ENCODE measurements at regions not wholly inside any gene's neighbourhood (a gene's known extent, or its start where the extent isn't known, plus 50 kb on each side); places are given as distances from the start of the nearest gene placed in this dataset.

DNA sequence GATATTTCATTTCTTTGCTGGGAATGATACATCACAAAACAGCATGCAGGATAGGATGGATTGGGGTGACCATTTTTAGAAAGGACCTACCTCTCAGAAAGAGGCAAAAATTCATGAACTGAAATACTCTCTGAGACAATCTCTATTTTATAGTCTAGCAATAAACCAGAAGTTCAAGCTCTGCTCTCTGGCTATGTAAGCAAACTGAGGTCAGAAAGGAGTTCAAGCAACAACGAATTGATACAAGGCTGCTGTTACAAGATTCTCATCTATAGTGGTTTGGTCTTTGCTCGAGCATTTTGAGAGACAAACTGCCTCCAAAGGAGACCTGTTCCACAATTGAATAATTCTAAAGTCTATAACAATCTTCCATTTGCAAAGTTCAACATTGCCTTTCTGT is 84.7 kb upstream of the GOLGA8J start:
- Histone ChIP-seq H3K9me3 (ENCODE audit: severe bottlenecking) (no peaks in the 10 kb centered on the region), H3K27me3 (ENCODE audit: insufficient read depth, poor library complexity, severe bottlenecking) (no peaks in the 10 kb centered on the region), H3K27ac (ENCODE audit: poor library complexity, severe bottlenecking) (no peak overlapping the region), H3K36me3 (ENCODE audit: low read depth) (no peaks in the 10 kb centered on the region), H3K4me3 (ENCODE audit: severe bottlenecking) (no peak overlapping the region), H3K4me1 (ENCODE audit: insufficient read depth, poor library complexity, severe bottlenecking) (no peaks in the 10 kb centered on the region)
- DNase-seq (ENCODE audit: low spot score) (no peak), ATAC-seq (ENCODE audit: low read depth) (no peak)
- TF ChIP-seq, protein P1, sequence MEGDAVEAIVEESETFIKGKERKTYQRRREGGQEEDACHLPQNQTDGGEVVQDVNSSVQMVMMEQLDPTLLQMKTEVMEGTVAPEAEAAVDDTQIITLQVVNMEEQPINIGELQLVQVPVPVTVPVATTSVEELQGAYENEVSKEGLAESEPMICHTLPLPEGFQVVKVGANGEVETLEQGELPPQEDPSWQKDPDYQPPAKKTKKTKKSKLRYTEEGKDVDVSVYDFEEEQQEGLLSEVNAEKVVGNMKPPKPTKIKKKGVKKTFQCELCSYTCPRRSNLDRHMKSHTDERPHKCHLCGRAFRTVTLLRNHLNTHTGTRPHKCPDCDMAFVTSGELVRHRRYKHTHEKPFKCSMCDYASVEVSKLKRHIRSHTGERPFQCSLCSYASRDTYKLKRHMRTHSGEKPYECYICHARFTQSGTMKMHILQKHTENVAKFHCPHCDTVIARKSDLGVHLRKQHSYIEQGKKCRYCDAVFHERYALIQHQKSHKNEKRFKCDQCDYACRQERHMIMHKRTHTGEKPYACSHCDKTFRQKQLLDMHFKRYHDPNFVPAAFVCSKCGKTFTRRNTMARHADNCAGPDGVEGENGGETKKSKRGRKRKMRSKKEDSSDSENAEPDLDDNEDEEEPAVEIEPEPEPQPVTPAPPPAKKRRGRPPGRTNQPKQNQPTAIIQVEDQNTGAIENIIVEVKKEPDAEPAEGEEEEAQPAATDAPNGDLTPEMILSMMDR (IDR thresholded peaks at IDR 0.05; ENCODE audit: poor library complexity, severe bottlenecking): no peak

GRCh38 chr15:29997499-29997898 is 85.3 kb upstream of the GOLGA8J start:
- TF ChIP-seq, protein P1 (IDR thresholded peaks at IDR 0.05; ENCODE audit: poor library complexity, severe bottlenecking): no peak
- no peak for ATAC-seq (ENCODE audit: low read depth)
- H3K9me3 ChIP-seq (ENCODE audit: severe bottlenecking): no peaks in the 10 kb centered on the region
- no peaks in the 10 kb centered on the region for H3K4me1 ChIP-seq (ENCODE audit: insufficient read depth, poor library complexity, severe bottlenecking)
- no peaks in the 10 kb centered on the region for H3K27me3 ChIP-seq (ENCODE audit: insufficient read depth, poor library complexity, severe bottlenecking)
- DNase-seq (ENCODE audit: low spot score): no peak
- no peaks in the 10 kb centered on the region for H3K36me3 ChIP-seq (ENCODE audit: low read depth)
- no peak overlapping the region for H3K4me3 ChIP-seq (ENCODE audit: severe bottlenecking)
- no peak overlapping the region for H3K27ac ChIP-seq (ENCODE audit: poor library complexity, severe bottlenecking)

DNA sequence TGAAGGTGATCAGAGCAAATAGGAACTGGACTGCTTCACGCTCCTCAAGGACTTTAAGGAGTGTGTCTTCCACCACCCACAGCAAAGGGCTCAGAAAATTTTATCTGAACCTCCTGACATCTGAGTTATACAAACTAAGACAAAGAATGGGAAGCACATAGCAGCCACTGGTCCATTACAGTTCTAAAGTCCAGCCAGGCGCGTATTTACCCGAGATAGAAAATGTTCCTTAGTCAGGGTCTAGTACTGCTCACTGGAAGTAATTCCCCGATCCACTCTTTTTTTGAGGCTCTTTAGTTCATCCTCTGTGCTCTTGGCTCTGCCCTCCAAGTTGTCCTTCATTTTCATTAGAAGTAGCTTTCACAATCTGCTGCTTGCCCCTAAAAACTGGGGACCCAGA is 88.5 kb upstream of the GOLGA8J start:
- Histone ChIP-seq H3K4me3 (ENCODE audit: severe bottlenecking) (no peak overlapping the region), H3K4me1 (ENCODE audit: insufficient read depth, poor library complexity, severe bottlenecking) (no peaks in the 10 kb centered on the region), H3K27ac (ENCODE audit: poor library complexity, severe bottlenecking) (no peak overlapping the region), H3K9me3 (ENCODE audit: severe bottlenecking) (no peaks in the 10 kb centered on the region), H3K36me3 (ENCODE audit: low read depth) (no peaks in the 10 kb centered on the region), H3K27me3 (ENCODE audit: insufficient read depth, poor library complexity, severe bottlenecking) (no peaks in the 10 kb centered on the region)
- TF ChIP-seq, protein P1 (IDR thresholded peaks at IDR 0.05; ENCODE audit: poor library complexity, severe bottlenecking): no peak
- no peak for DNase-seq (ENCODE audit: low spot score)
- ATAC-seq (ENCODE audit: low read depth): no peak

DNA sequence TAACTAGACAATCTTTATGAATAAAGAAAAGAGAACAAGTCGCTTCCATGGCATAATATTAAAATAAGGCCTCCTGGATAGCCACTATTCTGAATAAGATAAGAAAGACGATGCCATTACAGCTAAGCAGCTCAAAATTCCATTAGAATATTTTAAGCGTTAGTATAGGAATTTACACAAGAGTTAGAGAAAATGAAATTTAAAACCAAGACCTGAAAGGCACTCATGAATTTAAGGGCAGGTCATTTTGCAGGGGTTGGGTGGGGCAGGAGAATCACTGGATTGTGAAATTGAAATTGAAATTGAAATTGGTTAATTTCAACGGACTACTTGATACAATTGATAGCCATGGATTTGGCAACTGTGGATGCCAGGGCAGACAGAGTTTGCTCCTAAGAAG is 91.8 kb upstream of the GOLGA8J start:
- DNase-seq (ENCODE audit: low spot score) (no peak), ATAC-seq (ENCODE audit: low read depth) (peak; percentile 29; the same call in 2 of the 3 replicates)
- H3K4me3 ChIP-seq (ENCODE audit: severe bottlenecking): no peak overlapping the region
- H3K27ac ChIP-seq (ENCODE audit: poor library complexity, severe bottlenecking): no peak overlapping the region
- no peaks in the 10 kb centered on the region for H3K4me1 ChIP-seq (ENCODE audit: insufficient read depth, poor library complexity, severe bottlenecking)
- no peaks in the 10 kb centered on the region for H3K36me3 ChIP-seq (ENCODE audit: low read depth)
- no peaks in the 10 kb centered on the region for H3K27me3 ChIP-seq (ENCODE audit: insufficient read depth, poor library complexity, severe bottlenecking)
- TF ChIP-seq, protein P1 (IDR thresholded peaks at IDR 0.05; ENCODE audit: poor library complexity, severe bottlenecking): no peak
- no peaks in the 10 kb centered on the region for H3K9me3 ChIP-seq (ENCODE audit: severe bottlenecking)

- TF ChIP-seq, protein P1 (IDR thresholded peaks at IDR 0.05; ENCODE audit: poor library complexity, severe bottlenecking): no peak
- H3K4me3 ChIP-seq (ENCODE audit: severe bottlenecking): no peak overlapping the region
- H3K4me1 ChIP-seq (ENCODE audit: insufficient read depth, poor library complexity, severe bottlenecking): no peaks in the 10 kb centered on the region
- ATAC-seq (ENCODE audit: low read depth) (no peak), DNase-seq (ENCODE audit: low spot score) (no peak)
- no peaks in the 10 kb centered on the region for H3K36me3 ChIP-seq (ENCODE audit: low read depth)
- no peaks in the 10 kb centered on the region for H3K9me3 ChIP-seq (ENCODE audit: severe bottlenecking)
- no peak overlapping the region for H3K27ac ChIP-seq (ENCODE audit: poor library complexity, severe bottlenecking)
- H3K27me3 ChIP-seq (ENCODE audit: insufficient read depth, poor library complexity, severe bottlenecking): no peaks in the 10 kb centered on the region
Measured at GRCh38 chr15:29990035-29990434, 92.7 kb upstream of the GOLGA8J start.

Data from RWPE2 (cell line).